Mucosa of gallbladder (tissue), 1 donor: ENCODE measurements at regions not wholly inside any gene's neighbourhood (a gene's known extent, or its start where the extent isn't known, plus 50 kb on each side); places are given as distances from the start of the nearest gene placed in this dataset.

Experiments used
- DNase-seq: peaks from one replicate; pipeline ENCODE4 v3.0.0-alpha.2; 2020; ENCODE audit warnings: low spot score
- donor health status: DM: no; HTN: no; CAD: no.

DNA sequence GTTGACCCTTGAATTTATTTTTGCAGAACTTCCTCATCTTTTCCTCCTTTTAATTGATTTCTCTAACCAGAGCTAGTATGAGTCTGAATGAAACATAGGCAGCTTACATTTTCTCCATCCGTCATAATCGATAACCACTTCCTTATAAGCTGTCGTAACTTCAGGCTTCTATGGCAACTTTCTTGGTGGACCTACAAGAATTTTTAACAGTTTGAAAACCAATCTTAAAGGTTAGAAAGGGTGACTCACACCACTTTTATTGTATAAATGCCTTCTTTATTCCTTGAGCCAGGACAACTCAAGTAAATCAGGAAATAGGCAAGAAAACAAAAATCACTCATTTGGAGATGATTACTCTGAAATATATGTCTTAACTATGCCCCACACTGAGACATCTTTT lies 105.7 kb upstream of the KL start:
- no peak for DNase-seq

DNA sequence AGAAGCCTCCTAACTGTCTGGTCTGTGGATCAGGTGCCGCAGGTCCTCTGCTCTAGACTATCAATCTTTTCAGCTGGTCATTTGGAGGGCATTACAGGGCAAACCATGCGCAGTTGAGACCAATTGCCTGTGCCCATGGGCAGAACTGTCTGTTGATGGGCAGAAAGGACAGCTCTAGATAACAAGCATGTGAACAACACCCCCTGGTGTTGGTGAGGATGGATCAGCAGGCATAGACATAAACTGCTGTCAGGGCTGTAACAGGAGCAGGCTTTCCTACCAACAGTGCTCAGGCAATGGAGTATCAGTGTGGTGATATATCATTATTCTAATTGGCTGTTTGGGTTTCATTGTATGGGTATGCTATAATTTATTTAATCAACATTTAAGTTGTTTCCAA lies 104.7 kb upstream of the KL start:
- no peak for DNase-seq

GRCh38 chr13:32914686-32915085 lies 101.5 kb upstream of the KL start:
- DNase-seq, result no peak

DNA sequence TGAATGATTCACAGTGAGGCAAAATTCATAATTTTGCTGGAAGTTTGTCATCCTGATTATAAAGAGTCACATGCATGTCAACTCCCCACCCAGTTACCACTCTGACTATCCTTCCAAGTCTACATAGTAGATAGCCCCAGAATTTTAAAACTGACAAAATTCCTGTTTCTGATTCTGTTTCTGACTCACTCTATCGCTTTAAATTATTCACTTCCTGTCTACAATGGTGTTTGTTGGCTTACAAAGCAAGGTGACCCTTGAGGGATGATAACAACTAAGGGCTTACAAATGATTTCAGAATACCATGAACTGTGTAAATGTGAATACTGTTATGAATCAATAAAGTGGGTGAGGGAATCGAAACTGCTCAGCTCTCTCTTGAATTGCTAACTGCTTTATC lies 98.7 kb upstream of the KL start:
- no peak for DNase-seq

GRCh38 chr13:32923725-32924124 lies 92.5 kb upstream of the KL start:
- peak; percentile 0 for DNase-seq

DNA sequence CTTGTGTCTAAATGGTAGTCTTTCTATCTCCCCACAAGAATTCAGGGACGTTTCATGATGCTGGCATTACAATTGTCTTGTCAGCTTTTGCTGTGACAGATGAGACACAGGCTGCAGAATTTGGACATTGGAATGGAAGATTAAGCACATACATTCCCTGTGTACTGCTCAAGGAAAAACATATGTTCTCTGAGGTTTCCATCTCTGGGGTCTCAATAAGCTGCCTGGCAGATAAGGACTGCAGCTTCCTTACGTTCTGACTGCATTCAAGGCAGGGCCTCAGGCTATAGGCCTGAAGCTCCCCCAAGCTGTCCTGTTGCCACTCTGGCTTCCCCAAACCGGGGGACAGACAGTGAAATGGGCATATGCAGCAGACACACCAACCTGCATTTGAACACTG lies 91.3 kb upstream of the KL start:
- peak; percentile 2 for DNase-seq

- no peak for DNase-seq
Measured at GRCh38 chr13:32925506-32925905, 90.7 kb upstream of the KL start.

DNA sequence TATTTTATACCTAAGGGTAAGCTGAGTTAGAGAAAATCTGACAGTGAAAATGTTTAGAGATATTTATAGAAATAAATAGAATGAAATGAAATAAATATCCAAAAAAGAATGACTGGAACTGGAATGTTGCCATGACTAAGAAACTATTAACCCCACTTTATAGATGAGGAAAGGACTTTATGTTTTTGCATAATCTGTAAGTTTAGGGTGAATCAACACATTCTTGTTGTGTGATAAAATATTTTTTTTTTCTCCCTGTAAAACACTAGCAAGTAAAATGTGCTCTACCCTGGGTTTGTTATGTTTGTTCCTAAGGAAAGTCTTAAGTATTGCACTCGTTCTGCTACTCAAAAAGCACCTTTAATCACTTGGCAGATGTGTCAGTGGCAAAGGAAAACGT lies 83.8 kb upstream of the KL start:
- no peak for DNase-seq

- no peak for DNase-seq
Measured at GRCh38 chr13:32936716-32937115, 79.5 kb upstream of the KL start.

DNA sequence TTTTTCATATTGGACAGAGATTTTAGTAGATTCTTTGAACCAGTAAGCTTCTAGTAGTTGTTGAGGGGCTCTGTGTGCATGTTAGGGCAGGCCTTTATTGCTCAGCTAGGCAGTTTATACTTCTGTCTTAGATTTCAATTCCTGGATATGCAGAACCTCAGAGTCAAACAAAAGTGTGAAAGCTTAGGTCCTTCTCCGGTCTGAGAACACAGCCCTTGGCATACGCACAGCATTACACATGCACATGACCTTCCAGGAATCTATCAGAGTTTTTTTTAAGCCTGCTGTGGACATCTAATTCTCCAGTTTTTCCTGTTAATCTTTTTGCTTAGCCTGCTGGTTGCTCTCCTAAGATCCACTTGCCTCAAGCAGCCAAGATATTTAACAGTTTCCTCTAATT lies 77.9 kb upstream of the KL start:
- no peak for DNase-seq

DNA sequence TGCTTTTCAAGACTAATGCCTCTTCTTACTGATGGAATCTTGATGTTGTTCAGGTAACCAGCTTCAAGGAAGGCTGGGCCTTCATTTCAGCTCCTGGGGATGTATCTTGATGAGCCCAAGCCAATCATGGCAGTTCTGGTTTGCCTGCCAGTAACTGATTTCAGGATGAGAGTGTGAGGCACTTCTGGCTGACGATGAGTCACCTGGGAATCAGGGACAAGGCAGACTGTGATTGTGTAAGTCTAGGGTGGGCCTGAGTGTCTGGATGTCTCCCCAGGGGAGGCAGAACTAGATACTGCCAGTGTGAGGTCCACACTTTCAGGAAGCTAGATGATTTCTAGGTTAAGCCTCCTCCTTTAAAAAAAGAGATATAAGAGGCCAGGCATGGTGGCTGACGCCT lies 77.3 kb upstream of the KL start:
- no peak for DNase-seq

GRCh38 chr13:32940601-32941000 lies 75.6 kb upstream of the KL start:
- peak; percentile 17 for DNase-seq

DNA sequence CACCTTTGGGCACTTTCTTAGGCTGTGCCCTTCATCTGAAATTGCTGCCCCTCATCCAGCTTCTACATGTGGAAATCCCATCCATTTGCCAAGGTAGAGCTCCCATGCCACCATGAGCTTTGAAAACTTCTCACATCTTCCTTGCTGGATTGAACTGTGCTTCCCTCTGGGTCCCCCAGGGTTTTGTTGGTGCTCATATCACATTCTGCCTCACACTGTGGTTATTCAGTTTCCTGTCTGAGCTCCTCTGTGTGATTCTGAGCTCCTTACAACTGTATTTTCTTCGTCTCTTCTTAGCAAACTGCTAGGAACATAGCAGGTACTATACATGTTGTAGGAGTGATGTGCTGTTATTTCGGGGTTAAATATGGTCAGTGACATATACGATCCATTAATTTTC lies 74.9 kb upstream of the KL start:
- DNase-seq, result no peak

- DNase-seq, result no peak
Measured at GRCh38 chr13:32946558-32946957, 69.7 kb upstream of the KL start.

GRCh38 chr13:32947411-32948276 lies 68.6 kb upstream of the KL start:
- no peak for DNase-seq

GRCh38 chr13:32949820-32950219 lies 66.4 kb upstream of the KL start:
- no peak for DNase-seq

GRCh38 chr13:32951580-32951979 lies 64.6 kb upstream of the KL start:
- DNase-seq, result no peak

DNA sequence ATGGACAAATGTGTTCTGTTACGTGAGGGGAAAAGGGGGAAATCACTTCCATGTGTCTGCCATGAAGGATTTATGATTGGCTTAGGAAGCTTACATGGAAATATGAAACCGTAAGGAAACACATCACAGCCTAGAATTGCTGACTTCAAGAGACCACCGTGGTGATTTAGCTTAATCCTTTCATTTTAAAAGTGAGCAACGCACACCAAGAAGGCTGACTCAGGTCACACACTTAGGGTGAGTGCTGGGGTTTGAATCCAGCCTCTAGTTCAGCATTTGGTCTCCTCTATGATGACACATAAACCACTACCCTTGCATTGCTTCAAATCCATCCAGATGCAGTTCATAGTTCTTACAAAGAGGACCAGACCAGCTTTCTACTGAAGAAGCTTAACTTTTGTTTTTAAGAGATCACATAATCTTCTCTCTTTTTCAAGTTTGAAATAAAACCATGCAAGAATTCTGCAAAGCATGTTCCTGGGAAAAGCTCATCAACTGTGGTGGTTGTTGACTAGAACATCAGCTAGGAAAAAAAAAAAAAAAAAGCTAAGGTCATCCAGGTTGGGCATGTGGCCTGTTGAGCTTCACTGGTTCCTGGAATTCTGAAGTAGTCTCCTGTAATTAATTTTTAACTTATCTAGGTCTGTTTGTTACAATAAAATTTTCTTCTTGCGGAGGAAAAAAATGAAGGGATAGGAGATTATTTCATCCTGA lies 60.2 kb upstream of the KL start:
- no peak for DNase-seq

DNA sequence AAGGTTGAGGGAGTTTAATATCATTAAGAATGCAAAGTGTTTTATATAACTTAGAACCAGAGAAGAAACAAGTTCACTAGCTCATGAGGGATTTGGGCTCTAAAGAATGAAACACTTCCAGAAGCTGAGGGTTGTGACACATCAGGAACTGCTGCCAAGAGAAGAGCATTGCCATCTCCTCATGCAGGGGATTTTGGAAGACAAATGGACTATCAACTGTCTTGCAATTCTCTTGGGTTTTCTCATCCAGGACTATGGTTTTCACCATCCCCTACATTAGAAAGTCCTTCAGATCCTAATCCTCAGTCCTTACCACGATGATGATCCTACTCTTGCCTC lies 59.7 kb upstream of the KL start:
- DNase-seq, result no peak

DNA sequence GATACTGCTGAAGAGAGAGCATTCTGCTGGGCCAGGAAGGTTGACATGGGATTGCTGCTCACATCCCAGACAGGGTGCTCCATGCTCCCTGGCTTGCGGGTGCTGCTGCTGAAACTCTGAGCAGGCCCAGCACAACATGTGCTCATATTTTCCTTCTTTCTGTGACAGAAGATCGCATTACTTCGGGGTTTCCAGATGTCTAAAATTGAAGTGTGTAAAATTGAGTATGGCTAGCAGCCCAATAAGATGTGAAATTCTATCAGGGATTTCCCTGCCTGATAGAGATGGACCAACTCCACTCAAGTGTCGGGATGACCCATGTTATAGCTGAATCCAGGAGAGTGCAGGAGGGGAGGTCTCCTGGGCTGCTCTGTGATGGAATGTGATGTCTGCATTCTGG lies 55.6 kb upstream of the KL start:
- no peak for DNase-seq

GRCh38 chr13:32961724-32962123 lies 54.5 kb upstream of the KL start:
- DNase-seq, result no peak

GRCh38 chr13:32962342-32962741 lies 53.9 kb upstream of the KL start:
- DNase-seq, result no peak

- DNase-seq, result no peak
Measured at GRCh38 chr13:32964987-32965386, 51.2 kb upstream of the KL start.
